HG02642 (cell line): ENCODE measurements at regions not wholly inside any gene's neighbourhood (a gene's known extent, or its start where the extent isn't known, plus 50 kb on each side); places are given as distances from the start of the nearest gene placed in this dataset.

ENCODE experiments used
- ATAC-seq: cut with Tn5 transposase; IDR thresholded peaks from one replicate; pipeline ENCODE4 v1.9.1; 2021; ENCODE audit warnings: mild to moderate bottlenecking; ENCODE audit not compliant: unreplicated experiment, poor library complexity

GRCh38 chr5:39857041-39857440, 432.3 kb upstream of the DAB2 start:
- no peak for ATAC-seq

GRCh38 chr5:39854771-39855410, 430.1 kb upstream of the DAB2 start:
- no peak for ATAC-seq

- ATAC-seq = no peak
Measured at GRCh38 chr5:39850291-39850690, 425.5 kb upstream of the DAB2 start.

GRCh38 chr5:39846144-39846543, 421.4 kb upstream of the DAB2 start:
- ATAC-seq = no peak

GRCh38 chr5:39843767-39844166, 419.0 kb upstream of the DAB2 start:
- no peak for ATAC-seq

- no peak for ATAC-seq
Measured at GRCh38 chr5:39835371-39835770, 410.6 kb upstream of the DAB2 start.

- ATAC-seq = no peak
Measured at GRCh38 chr5:39829441-39829840, 404.7 kb upstream of the DAB2 start.

GRCh38 chr5:39826051-39826450, 401.3 kb upstream of the DAB2 start:
- ATAC-seq = no peak

- ATAC-seq = no peak
Measured at GRCh38 chr5:39825301-39825700, 400.5 kb upstream of the DAB2 start.

GRCh38 chr5:39822020-39822419, 397.2 kb upstream of the DAB2 start:
- ATAC-seq = no peak

GRCh38 chr5:39816866-39817265, 392.1 kb upstream of the DAB2 start:
- ATAC-seq = no peak

GRCh38 chr5:39816156-39816845, 391.5 kb upstream of the DAB2 start:
- no peak for ATAC-seq

- no peak for ATAC-seq
Measured at GRCh38 chr5:39815711-39816110, 390.9 kb upstream of the DAB2 start.

GRCh38 chr5:39811381-39811780, 386.6 kb upstream of the DAB2 start:
- no peak for ATAC-seq

- no peak for ATAC-seq
Measured at GRCh38 chr5:39808656-39809055, 383.9 kb upstream of the DAB2 start.

- ATAC-seq = no peak
Measured at GRCh38 chr5:39801306-39801705, 376.5 kb upstream of the DAB2 start.

GRCh38 chr5:39800042-39800601, 375.3 kb upstream of the DAB2 start:
- no peak for ATAC-seq

- no peak for ATAC-seq
Measured at GRCh38 chr5:39799242-39799641, 374.5 kb upstream of the DAB2 start.

- ATAC-seq = no peak
Measured at GRCh38 chr5:39794513-39795210, 369.9 kb upstream of the DAB2 start.

GRCh38 chr5:39785410-39785809, 360.6 kb upstream of the DAB2 start:
- no peak for ATAC-seq

GRCh38 chr5:39783756-39784421, 359.1 kb upstream of the DAB2 start:
- ATAC-seq = no peak
